ENCODE measurements at regions not wholly inside any gene's neighbourhood (a gene's known extent, or its start where the extent isn't known, plus 50 kb on each side); places are given as distances from the start of the nearest gene placed in this dataset.
"Not testable (repeated sequence)": the region's sequence is repeated elsewhere in the genome, so short reads cannot be mapped to it uniquely, and the experiment has no call there.

DNA sequence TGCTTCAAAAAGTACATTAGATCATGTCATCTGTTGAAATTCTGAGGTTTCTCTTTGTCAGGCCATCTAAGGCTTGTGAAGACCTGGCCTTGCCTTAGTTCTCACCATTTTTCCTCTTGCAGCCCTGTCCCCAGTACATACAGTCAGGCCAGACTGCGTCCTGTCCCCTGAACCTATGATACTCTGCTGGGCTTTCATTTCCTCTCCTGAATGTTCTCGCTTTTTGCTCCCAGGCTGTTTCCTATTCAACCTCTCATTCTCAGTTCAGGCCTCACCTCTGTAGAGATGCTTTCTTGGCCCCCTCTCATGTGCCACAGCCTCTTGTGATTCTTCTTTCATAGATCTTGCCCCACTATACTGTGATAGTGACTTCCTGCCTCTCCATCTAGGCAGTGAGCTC, 648.8 kb upstream of the KCNMB2 start:
- no peak overlapping the region for H3K27ac ChIP-seq (ENCODE audit: low read depth in 2 of 2, low read length in 2 of 2)

DNA sequence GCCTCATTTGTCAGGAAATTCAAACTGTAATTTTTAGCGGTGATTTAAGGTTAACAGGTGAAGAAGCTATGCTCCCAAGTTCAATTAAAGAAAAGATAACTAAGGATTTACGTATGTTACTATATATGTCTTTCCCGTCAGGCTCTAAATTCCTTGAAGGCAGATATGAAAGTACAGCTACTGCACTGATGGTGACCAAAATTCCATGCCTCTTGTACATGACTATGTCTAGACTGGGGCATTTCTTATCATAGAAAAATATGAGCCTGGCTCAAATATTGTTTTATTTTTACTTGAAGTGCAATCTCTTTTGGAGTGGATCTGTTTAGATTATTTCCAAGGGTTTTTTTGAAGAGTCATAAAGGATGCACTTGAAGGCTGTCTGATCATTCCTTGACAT, 647.1 kb upstream of the KCNMB2 start:
- no peak overlapping the region for H3K27ac ChIP-seq (ENCODE audit: low read depth in 2 of 2, low read length in 2 of 2)

More for the DNA sequence above, 648.8 kb upstream of the KCNMB2 start:
- H3K9ac ChIP-seq (ENCODE audit: low read depth in 1 of 2, low read length in 2 of 2) = no peak overlapping the region
- H3K9me3 ChIP-seq (ENCODE audit: control insufficient read depth in 2 of 2, low read length in 2 of 2) = no peaks in the 10 kb centered on the region
- H3K4me1 ChIP-seq (ENCODE audit: control insufficient read depth in 2 of 2, insufficient read depth in 2 of 2, low read length in 2 of 2) = no peaks in the 10 kb centered on the region
- H3K27me3 ChIP-seq (ENCODE audit: control insufficient read depth in 2 of 2, insufficient read depth in 2 of 2, low read length in 2 of 2) = no peaks in the 10 kb centered on the region
- H3K4me3 ChIP-seq (ENCODE audit: low read length in 2 of 2) = no peak overlapping the region
- H3K36me3 ChIP-seq (ENCODE audit: control insufficient read depth in 2 of 2, insufficient read depth in 2 of 2, low read length in 2 of 2) = no peaks in the 10 kb centered on the region

DNA sequence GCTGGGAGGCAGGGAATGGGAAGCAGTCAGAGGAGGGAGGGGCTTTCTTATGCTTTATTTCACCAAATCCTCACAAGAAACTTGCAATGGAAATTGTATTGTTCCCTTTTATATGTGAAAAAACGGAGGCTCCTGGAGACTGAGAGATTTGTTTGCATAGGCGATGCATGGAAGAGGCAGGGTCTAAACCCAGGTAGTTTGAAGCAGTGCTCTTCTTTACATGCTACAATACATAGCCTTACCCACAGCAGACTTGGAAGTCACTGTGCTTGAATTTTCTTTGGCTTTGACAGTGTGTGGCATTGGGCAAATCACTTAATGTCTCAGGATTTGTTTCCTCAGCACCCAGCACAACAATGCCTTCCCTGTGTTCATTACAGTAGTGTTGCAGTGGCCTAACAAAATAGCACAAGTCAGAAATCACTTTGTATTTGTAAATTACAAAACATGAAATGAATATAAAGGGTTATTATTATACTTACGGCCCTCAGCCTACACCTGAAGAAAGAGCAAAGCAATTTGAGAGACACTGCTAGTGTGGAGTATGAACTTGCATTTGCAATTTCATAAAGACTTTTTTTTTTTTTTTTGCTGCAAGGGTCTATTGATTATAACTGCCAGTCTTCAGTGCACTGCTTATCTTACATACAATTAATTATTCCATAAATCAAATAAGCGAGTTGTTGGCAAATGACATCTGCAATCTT, 646.4 kb upstream of the KCNMB2 start:
- no peak overlapping the region for H3K4me3 ChIP-seq (ENCODE audit: low read length in 2 of 2)
- H3K9me3 ChIP-seq (ENCODE audit: control insufficient read depth in 2 of 2, low read length in 2 of 2) = no peaks in the 10 kb centered on the region
- no peaks in the 10 kb centered on the region for H3K27me3 ChIP-seq (ENCODE audit: control insufficient read depth in 2 of 2, insufficient read depth in 2 of 2, low read length in 2 of 2)
- no peak overlapping the region for H3K27ac ChIP-seq (ENCODE audit: low read depth in 2 of 2, low read length in 2 of 2)
- no peaks in the 10 kb centered on the region for H3K36me3 ChIP-seq (ENCODE audit: control insufficient read depth in 2 of 2, insufficient read depth in 2 of 2, low read length in 2 of 2)
- H3K9ac ChIP-seq (ENCODE audit: low read depth in 1 of 2, low read length in 2 of 2) = no peak overlapping the region
- H3K4me1 ChIP-seq (ENCODE audit: control insufficient read depth in 2 of 2, insufficient read depth in 2 of 2, low read length in 2 of 2) = no peaks in the 10 kb centered on the region

More for the DNA sequence above, 647.1 kb upstream of the KCNMB2 start:
- Histone ChIP-seq H3K4me1 (ENCODE audit: control insufficient read depth in 2 of 2, insufficient read depth in 2 of 2, low read length in 2 of 2) (no peaks in the 10 kb centered on the region), H3K9me3 (ENCODE audit: control insufficient read depth in 2 of 2, low read length in 2 of 2) (no peaks in the 10 kb centered on the region), H3K4me3 (ENCODE audit: low read length in 2 of 2) (no peak overlapping the region), H3K9ac (ENCODE audit: low read depth in 1 of 2, low read length in 2 of 2) (no peak overlapping the region), H3K36me3 (ENCODE audit: control insufficient read depth in 2 of 2, insufficient read depth in 2 of 2, low read length in 2 of 2) (no peaks in the 10 kb centered on the region), H3K27me3 (ENCODE audit: control insufficient read depth in 2 of 2, insufficient read depth in 2 of 2, low read length in 2 of 2) (no peaks in the 10 kb centered on the region)

DNA sequence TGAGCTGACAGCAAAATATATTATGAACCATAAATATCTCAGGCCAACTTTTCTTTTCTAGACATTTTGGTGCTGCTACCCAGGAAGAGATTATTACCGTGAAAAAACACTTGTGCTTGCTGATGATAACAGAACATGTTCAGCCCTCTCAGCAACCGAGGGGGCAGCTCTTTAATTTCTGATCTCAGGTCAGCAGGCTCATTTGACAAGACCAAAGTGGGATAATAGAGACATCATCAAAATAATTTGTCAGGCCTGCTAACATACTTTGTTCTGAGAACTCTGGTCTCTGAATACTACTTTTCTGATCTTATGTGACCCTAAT, 645.9 kb upstream of the KCNMB2 start:
- no peaks in the 10 kb centered on the region for H3K4me1 ChIP-seq (ENCODE audit: control insufficient read depth in 2 of 2, insufficient read depth in 2 of 2, low read length in 2 of 2)
- H3K4me3 ChIP-seq (ENCODE audit: low read length in 2 of 2) = no peak overlapping the region
- no peak overlapping the region for H3K27ac ChIP-seq (ENCODE audit: low read depth in 2 of 2, low read length in 2 of 2)
- H3K27me3 ChIP-seq (ENCODE audit: control insufficient read depth in 2 of 2, insufficient read depth in 2 of 2, low read length in 2 of 2) = no peaks in the 10 kb centered on the region
- H3K36me3 ChIP-seq (ENCODE audit: control insufficient read depth in 2 of 2, insufficient read depth in 2 of 2, low read length in 2 of 2) = no peaks in the 10 kb centered on the region
- no peaks in the 10 kb centered on the region for H3K9me3 ChIP-seq (ENCODE audit: control insufficient read depth in 2 of 2, low read length in 2 of 2)
- H3K9ac ChIP-seq (ENCODE audit: low read depth in 1 of 2, low read length in 2 of 2) = no peak overlapping the region

DNA sequence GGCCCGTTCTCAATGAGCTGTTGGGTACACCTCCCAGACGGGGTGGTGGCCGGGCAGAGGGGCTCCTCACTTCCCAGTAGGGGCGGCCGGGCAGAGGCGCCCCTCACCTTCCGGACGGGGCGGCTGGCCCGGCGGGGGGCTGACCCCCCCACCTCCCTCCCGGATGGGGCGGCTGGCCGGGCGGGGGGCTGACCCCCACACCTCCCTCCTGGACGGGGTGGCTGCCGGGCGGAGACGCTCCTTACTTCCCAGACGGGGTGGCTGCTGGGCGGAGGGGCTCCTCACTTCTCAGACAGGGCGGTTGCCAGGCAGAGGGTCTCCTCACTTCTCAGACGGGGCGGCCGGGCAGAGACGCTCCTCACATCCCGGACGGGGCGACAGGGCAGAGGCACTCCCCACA, 644.7 kb upstream of the KCNMB2 start:
- H3K36me3 ChIP-seq (ENCODE audit: control insufficient read depth in 2 of 2, insufficient read depth in 2 of 2, low read length in 2 of 2); H3K4me1 ChIP-seq (ENCODE audit: control insufficient read depth in 2 of 2, insufficient read depth in 2 of 2, low read length in 2 of 2); H3K9me3 ChIP-seq (ENCODE audit: control insufficient read depth in 2 of 2, low read length in 2 of 2); H3K9ac ChIP-seq (ENCODE audit: low read depth in 1 of 2, low read length in 2 of 2); H3K27ac ChIP-seq (ENCODE audit: low read depth in 2 of 2, low read length in 2 of 2); H3K27me3 ChIP-seq (ENCODE audit: control insufficient read depth in 2 of 2, insufficient read depth in 2 of 2, low read length in 2 of 2); H3K4me3 ChIP-seq (ENCODE audit: low read length in 2 of 2): not testable (repeated sequence)

DNA sequence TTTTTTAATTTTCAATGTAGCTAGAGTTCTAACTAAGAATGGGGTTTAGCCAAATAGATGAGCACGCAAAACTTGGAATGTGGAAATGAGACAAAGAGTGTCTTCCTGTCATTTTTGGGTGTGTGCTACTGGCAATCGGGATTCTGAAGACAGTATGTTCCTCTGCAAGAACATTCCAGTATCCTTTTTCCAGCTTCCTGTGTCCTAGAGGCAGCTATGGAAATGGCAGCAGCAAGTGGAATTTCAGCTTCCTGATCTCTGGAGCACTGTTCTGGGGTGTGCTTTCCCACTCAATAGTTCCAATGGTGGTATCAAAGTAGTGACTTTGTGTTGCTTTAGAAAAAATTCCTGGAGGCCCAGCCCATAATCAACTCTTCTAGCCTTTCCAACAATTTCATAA, 642.9 kb upstream of the KCNMB2 start:
- Histone ChIP-seq H3K9me3 (ENCODE audit: control insufficient read depth in 2 of 2, low read length in 2 of 2) (peaks cover 0 to 4% of the 10 kb centered on the region in 2 donors), H3K4me1 (ENCODE audit: control insufficient read depth in 2 of 2, insufficient read depth in 2 of 2, low read length in 2 of 2) (no peaks in the 10 kb centered on the region), H3K9ac (ENCODE audit: low read depth in 1 of 2, low read length in 2 of 2) (no peak overlapping the region), H3K27me3 (ENCODE audit: control insufficient read depth in 2 of 2, insufficient read depth in 2 of 2, low read length in 2 of 2) (no peaks in the 10 kb centered on the region), H3K27ac (ENCODE audit: low read depth in 2 of 2, low read length in 2 of 2) (no peak overlapping the region), H3K4me3 (ENCODE audit: low read length in 2 of 2) (no peak overlapping the region), H3K36me3 (ENCODE audit: control insufficient read depth in 2 of 2, insufficient read depth in 2 of 2, low read length in 2 of 2) (no peaks in the 10 kb centered on the region)

DNA sequence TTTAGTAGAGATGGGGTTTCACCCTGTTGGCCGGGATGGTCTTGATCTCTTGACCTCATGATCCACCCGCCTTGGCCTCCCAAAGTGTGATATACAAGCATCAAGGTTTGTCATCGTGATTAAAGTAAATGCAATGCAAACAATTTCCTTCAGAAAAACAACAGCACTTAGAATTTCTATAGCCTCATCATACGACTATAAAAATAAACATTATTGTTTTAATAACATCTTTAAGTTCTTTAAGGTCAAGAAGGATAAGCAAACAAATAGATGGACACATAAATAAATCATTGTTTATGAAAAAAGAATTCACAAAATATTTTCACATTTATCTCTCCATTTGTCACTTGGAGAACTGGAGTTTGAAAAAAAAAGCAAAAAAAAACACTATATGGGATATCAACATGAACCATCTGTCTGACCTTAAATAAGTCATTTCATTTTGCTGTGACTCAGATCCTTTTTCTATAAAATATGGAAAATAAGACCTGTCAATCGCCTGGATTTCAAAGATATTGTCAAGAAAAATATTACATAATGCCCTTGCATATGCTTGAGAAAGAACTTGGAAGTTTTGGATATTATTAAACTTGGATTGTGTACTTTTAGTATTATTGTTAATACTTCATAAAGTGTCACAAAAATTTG, 642.0 kb upstream of the KCNMB2 start:
- no peak overlapping the region for H3K4me3 ChIP-seq (ENCODE audit: low read length in 2 of 2)
- H3K27me3 ChIP-seq (ENCODE audit: control insufficient read depth in 2 of 2, insufficient read depth in 2 of 2, low read length in 2 of 2) = no peaks in the 10 kb centered on the region
- no peaks in the 10 kb centered on the region for H3K36me3 ChIP-seq (ENCODE audit: control insufficient read depth in 2 of 2, insufficient read depth in 2 of 2, low read length in 2 of 2)
- no peak overlapping the region for H3K9ac ChIP-seq (ENCODE audit: low read depth in 1 of 2, low read length in 2 of 2)
- H3K27ac ChIP-seq (ENCODE audit: low read depth in 2 of 2, low read length in 2 of 2) = no peak overlapping the region
- H3K4me1 ChIP-seq (ENCODE audit: control insufficient read depth in 2 of 2, insufficient read depth in 2 of 2, low read length in 2 of 2) = no peaks in the 10 kb centered on the region
- peaks cover 0 to 4% of the 10 kb centered on the region in 2 donors for H3K9me3 ChIP-seq (ENCODE audit: control insufficient read depth in 2 of 2, low read length in 2 of 2)

DNA sequence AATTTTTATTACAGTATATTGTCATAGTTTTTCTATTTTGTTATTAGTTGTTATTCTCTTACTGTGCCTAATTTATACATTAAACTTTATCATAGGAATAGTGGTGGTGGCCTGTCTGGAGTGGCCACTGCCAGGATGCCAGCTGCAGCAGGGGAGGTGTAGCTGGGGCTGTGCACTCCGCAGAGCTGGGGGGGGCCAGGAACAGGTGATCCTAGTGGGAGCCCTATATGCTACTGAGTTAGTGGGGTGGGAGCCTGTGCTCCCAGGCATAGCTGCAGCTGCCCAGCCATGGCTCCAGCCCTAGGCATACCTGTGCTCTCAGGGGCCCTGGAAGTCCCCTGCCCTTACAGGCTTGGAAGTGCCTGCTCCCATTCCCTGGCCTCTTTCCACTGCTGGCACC, 638.1 kb upstream of the KCNMB2 start:
- Histone ChIP-seq H3K4me3 (ENCODE audit: low read length in 2 of 2) (no peak overlapping the region), H3K36me3 (ENCODE audit: control insufficient read depth in 2 of 2, insufficient read depth in 2 of 2, low read length in 2 of 2) (no peaks in the 10 kb centered on the region), H3K9me3 (ENCODE audit: control insufficient read depth in 2 of 2, low read length in 2 of 2) (peaks cover 3 to 4% of the 10 kb centered on the region in 2 donors)

DNA sequence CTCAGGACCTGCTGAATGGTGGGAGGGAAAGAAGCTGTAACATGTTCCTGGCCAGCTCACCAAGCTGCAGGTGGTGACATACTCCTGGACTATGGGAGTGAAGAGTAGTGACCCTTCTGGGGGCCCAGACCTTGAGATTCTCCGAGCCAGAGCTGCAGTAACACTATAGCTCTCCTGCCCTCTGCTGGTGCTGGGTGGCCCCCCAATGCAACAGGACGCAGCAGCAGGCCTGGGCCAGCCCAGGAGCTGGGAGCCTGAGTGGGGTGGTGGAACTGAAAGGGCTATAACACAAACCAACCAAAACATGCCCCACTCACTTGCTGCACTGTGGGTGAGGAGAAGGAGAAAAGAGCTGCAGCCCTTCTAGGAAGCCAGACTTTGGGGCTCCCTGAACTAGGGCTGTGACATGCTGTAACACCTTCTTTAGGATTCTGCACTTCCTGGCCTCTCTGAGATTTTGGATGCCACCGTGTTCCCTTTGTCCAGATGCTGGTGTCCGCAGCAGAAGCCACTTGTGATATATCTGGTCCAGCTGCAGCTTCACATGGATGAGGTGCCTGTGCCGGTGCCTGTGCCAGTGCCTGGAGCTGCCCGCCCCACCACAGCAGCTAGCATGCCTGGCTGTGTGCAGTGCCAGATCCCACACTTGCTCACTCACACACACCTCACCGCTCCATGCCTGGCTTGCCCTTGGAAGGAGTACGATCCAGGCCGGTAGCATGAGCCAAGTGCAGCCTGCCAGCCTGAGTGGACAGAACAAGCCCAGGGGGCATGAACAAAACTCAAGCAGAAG, 636.8 kb upstream of the KCNMB2 start:
- Histone ChIP-seq H3K27me3 (ENCODE audit: control insufficient read depth in 2 of 2, insufficient read depth in 2 of 2, low read length in 2 of 2) (no peaks in the 10 kb centered on the region), H3K4me3 (ENCODE audit: low read length in 2 of 2) (no peak overlapping the region), H3K4me1 (ENCODE audit: control insufficient read depth in 2 of 2, insufficient read depth in 2 of 2, low read length in 2 of 2) (no peaks in the 10 kb centered on the region), H3K36me3 (ENCODE audit: control insufficient read depth in 2 of 2, insufficient read depth in 2 of 2, low read length in 2 of 2) (no peaks in the 10 kb centered on the region), H3K27ac (ENCODE audit: low read depth in 2 of 2, low read length in 2 of 2) (no peak overlapping the region), H3K9me3 (ENCODE audit: control insufficient read depth in 2 of 2, low read length in 2 of 2) (peaks cover 3 to 4% of the 10 kb centered on the region in 2 donors), H3K9ac (ENCODE audit: low read depth in 1 of 2, low read length in 2 of 2) (no peak overlapping the region)

More for the DNA sequence above, 638.1 kb upstream of the KCNMB2 start:
- Histone ChIP-seq H3K27me3 (ENCODE audit: control insufficient read depth in 2 of 2, insufficient read depth in 2 of 2, low read length in 2 of 2) (no peaks in the 10 kb centered on the region), H3K4me1 (ENCODE audit: control insufficient read depth in 2 of 2, insufficient read depth in 2 of 2, low read length in 2 of 2) (no peaks in the 10 kb centered on the region), H3K9ac (ENCODE audit: low read depth in 1 of 2, low read length in 2 of 2) (no peak overlapping the region), H3K27ac (ENCODE audit: low read depth in 2 of 2, low read length in 2 of 2) (no peak overlapping the region)

DNA sequence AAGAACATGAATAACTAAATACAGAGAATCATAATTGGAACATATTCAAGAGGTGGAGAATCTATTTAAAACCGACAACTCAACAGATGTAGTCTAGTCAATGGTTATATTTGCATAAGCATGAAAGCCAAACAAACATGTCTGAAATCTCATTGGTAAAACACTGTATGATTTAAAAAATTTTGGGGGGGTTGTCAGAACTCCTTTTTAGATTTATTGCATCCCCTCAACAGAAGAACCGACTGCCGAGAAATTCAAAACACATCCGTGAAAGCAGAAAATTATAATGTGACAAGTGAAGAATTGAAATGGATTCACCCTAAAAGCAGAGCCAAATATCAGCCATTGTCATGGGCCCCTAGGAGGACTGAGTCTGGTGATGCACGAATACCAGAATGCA, 633.4 kb upstream of the KCNMB2 start:
- Histone ChIP-seq H3K9me3 (ENCODE audit: control insufficient read depth in 2 of 2, low read length in 2 of 2) (peaks cover under 1 to 3% of the 10 kb centered on the region in 2 donors), H3K4me1 (ENCODE audit: control insufficient read depth in 2 of 2, insufficient read depth in 2 of 2, low read length in 2 of 2) (no peaks in the 10 kb centered on the region), H3K9ac (ENCODE audit: low read depth in 1 of 2, low read length in 2 of 2) (no peak overlapping the region), H3K27me3 (ENCODE audit: control insufficient read depth in 2 of 2, insufficient read depth in 2 of 2, low read length in 2 of 2) (no peaks in the 10 kb centered on the region), H3K27ac (ENCODE audit: low read depth in 2 of 2, low read length in 2 of 2) (no peak overlapping the region), H3K36me3 (ENCODE audit: control insufficient read depth in 2 of 2, insufficient read depth in 2 of 2, low read length in 2 of 2) (no peaks in the 10 kb centered on the region), H3K4me3 (ENCODE audit: low read length in 2 of 2) (no peak overlapping the region)
